ENCODE measurements at regions not wholly inside any gene's neighbourhood (a gene's known extent, or its start where the extent isn't known, plus 50 kb on each side); places are given as distances from the start of the nearest gene placed in this dataset.
"Not testable (repeated sequence)": the region's sequence is repeated elsewhere in the genome, so short reads cannot be mapped to it uniquely, and the experiment has no call there.

DNA sequence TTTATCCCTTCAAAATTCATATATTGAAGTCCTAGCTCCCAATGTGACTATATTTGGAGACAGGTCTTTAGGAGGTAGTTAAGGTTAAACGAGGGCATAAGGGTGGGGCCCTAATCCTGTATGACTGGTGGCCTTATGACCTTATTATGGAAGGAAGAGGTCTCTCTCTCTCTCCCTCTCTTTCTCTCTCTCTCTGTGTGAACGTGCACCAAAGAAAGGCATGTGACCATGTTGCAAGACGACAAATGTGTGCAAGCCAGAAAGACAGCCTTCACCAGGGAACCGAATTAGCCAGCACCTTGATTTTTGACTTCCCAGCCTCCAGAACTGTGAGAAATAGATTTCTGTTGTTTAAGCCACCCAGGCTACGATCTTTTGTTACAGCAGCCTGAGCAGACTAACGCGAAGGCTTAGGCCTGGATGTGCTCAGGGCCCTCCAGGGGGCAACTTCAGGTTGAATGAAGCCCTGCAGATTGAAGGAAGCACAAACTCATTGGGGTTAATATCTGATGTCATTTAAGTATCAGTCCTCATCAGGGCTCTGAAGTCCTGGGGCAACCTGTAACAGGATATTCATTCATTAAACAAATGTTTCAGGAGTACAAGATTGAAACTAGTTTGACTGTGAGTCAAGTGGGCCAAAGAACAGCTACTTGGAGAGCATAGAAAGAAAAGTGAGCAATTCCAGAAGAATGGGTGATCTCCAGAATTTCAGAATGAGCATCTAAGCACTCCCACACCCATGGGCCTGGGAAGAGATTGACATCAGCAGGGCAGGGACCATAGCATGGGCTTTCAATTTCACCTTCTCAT lies 157.4 kb upstream of the TNFAIP3 start:
- no peak for DNase-seq (ENCODE audit: low read depth)

DNA sequence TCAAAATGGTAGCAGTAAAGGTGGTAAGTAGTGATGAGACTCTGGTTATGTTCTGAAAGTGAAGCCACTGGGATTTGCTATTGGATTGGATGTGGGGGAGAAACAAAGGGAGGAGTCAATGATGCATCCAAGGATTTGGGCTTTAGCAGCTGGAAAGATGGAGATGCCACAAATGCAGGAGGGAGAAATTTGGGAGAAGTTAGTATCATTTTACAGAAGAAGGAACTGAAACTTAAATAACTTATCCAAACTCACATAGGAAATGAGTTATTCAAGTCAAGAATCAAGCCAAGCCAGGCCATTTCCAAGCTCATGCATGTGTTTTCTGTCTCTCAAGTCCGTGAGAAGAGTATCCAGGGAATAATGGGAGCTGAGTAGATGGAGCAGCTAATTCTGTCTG lies 155.1 kb upstream of the TNFAIP3 start:
- DNase-seq (ENCODE audit: low read depth) = no peak

DNA sequence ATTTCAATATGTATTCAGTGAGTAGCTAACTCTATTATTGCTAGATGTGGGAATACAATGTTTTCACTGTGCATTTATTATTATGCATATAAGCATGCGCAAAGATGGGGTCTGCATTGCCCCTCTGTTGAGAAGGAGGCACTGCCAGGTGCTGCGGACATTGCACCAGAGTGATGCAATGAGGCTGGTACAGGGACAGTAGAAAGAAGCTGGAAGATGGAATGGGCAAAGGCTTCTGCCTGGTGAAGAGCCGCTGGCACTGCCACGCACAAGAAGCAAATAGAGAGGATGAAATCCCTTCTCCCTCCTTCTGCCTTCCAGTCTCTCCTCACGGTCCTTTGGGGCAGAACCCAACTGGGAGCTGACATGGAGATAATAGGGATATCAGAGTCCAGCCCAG lies 154.5 kb upstream of the TNFAIP3 start:
- no peak for DNase-seq (ENCODE audit: low read depth)

DNA sequence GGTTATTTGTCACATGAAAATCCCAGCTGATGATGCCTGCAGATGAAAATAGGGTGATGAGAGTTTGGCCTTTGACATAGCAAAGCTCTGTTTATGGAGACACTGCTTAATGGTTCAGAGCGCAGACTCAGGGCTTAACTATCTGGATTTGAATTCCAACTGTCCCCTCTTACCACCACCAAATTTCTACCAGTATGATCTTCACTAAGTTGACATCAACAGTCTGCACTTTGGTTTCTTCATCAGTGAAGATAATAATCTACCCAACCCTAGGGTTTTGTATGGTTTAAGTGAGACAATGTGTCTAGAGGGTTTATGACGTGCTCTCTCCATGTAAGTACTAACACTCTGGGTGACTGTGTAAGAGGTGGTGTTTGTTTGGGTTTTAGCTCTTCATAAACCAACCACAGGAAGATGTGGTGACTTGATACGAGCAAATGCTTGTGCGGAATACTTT lies 151.4 kb upstream of the TNFAIP3 start:
- DNase-seq (ENCODE audit: low read depth) = no peak

DNA sequence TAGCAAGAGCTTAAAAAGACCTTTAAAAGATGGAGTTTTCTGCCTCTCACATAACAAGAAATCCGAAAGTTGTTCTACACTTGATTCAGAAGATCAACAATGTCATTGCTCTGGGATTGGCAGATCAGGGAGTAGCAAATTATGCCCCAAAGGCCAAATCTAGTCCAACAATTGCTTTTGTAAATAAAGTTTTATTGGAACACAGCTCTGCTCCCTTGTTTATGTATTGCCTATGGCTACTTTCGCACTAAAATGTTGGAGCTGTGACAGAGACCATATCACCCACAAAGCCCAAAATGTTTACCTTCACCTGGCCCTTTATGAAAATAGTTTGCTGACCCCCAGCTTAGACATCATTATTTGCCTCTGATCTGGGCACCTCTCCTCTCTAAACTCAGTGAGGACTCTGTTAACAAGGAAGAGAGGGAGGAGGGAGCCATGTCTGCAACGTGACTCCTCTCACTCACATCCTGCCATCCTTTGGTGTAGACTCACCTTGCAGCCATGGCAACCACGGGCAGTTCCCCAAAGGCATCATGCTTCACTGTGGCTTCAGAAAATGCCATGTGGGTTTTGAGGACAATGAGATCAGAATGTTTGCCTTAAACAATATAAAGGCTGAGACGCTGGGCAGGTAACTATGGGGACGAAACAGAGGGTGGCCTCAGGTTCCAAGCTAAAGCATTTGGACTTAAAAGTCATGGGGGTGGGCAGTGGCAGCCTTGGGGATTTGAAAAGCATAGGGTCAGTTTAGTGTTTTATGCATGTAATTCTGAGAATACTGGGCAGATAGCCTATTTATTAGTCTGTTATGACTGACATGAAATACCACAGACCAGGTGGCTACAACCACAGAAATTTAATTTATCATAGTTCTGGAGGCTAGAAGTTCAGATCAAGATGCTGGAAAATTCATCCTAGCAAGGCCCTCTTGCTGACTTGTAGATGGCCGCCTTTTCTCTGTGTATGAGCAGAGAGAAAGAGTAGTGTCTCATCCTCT lies 149.7 kb upstream of the TNFAIP3 start:
- no peak for DNase-seq (ENCODE audit: low read depth)

DNA sequence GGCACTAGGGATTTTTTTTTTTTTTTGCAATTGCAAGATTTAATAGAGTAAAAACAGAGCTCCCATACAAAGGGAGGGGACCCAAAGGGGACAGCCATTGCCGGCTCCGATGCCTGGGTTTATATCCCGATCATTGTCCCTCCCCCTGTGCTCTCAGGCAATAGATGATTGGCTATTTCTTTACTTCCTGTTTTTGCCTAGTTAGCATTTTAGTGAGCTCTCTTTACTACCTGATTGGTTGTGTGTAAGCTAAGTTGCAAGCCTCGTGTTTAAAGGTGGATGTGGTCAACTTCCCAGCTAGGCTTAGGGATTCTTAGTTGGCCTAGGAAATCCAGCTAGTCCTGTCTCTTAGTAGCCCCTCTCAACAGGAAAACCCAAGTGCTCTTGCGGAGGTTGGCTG lies 148.2 kb upstream of the TNFAIP3 start:
- DNase-seq (ENCODE audit: low read depth) = not testable (repeated sequence)

DNA sequence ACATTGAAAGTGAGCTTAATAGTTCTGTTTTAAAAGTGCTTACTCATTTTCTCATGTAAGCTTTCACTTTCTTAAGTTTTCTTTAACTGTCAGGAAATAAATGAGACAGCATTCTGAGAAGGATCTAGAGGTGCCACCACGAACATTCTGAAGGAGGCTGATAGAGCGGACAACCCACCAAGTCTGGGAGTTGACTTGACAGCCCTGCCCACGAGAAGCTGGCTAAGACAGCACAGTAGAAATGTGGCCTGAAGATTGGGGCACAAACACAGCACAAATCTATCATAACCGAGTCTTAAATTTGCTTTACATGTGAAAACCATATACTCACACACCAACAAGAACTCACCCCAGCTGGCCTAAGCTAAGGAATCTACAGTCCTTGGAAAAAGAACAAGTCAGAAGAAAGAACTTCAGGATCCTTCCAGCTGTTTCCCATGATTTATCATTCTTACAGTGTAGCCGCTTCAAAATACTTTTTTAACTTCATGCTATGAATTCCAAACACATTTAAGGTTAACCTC lies 144.2 kb upstream of the TNFAIP3 start:
- DNase-seq (ENCODE audit: low read depth) = no peak

DNA sequence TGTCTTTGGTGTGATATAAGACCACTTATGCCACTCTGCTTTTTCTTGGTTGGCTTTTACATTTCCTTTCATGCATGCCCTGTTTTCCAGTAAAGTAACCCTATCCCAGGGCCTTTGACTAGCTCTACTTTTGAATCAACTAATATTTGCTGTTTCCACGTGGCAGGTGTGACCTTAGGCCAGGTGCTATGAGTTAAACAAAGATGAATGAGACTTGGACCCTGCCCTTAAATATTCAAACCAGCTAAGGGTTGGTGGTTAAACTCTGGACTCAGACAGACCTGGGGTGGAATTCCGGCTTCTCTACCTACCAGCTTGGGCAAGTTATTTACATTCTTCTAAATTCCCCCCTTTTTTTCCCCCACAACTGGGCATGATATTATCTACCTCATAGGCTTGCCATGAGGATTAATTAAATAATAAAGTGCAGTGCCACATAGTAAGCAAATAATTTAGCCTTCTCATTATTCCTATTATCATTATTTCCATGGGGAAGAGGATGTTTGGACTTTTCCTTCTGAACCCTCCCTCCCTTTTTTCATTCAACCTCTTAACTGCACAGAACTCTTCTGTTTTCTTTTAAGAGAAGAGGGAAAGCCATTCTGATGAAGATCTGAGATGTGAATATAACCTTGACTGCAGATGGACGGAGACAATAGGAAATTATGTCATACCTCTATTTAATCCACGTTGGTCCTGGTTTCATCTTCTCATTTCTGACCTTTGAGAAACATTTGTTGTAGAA lies 143.6 kb upstream of the TNFAIP3 start:
- DNase-seq (ENCODE audit: low read depth) = no peak

DNA sequence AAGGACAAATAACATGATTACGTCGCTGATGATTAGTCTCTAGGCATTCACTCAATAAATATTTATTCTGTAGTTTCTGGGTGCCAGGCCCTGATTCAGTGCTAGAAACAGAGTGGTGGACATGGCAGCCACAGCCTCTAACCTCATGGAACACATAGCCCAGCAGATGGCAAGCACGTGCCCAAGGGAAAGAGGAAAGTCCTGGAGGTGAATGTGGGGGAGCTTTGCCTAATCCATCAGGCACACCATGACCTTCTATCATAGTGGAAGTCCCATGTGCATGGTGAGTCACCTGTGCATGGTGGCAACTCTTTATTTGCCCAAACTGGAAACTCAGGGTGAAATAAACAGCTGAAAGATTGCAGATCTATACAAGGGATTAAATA lies 143.0 kb upstream of the TNFAIP3 start:
- DNase-seq (ENCODE audit: low read depth) = no peak

DNA sequence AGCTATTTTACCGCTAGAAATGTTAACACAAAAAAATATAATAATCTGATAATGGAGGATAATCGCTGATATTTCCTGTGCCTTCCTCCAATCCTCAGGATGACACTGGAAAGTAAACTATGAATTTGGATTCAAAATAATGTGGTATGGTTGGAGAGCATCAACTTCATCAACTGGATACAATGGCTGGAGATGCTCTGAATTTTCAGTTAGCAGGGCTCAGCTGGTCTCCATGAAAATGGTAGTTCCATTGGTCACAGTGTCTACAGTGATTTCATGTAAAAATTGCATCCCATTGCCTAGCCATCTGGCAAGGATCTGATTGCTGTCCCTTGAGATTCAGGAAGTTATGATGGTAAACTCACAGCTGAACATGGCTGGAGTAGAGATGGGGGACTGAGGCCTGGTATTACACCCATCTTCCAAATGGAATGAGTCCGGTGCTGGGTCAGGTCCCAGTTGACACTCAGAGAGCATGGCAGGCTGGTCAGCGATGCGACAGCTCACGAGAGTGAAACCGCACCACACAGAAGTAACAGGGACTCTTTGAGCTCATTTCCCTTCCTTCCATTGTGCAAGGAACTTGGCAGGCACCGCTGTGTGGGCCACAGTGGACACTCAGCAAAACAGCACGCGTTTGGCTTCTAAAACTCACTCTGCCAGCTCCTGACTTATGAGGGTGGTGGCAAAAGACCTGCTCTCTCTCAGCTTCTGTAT lies 142.4 kb upstream of the TNFAIP3 start:
- no peak for DNase-seq (ENCODE audit: low read depth)

DNA sequence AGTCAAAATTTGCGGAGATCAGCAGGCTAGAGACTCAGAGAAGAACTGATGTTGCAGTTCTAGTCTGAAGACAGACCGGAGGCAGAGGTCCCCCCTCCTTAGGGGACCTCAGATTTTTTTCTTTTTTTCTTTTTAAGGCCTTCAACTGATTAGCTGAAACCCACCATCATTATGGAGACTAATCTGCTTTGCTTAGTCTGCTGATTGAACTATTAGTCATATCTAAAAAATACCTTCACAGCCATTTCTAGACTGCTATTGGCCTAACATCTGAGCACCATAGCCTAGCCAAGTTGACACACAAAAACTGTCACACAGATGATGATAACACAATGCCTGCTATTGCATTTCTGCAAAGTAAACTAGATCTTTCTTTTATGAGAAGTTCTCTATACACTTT lies 141.1 kb upstream of the TNFAIP3 start:
- no peak for DNase-seq (ENCODE audit: low read depth)

DNA sequence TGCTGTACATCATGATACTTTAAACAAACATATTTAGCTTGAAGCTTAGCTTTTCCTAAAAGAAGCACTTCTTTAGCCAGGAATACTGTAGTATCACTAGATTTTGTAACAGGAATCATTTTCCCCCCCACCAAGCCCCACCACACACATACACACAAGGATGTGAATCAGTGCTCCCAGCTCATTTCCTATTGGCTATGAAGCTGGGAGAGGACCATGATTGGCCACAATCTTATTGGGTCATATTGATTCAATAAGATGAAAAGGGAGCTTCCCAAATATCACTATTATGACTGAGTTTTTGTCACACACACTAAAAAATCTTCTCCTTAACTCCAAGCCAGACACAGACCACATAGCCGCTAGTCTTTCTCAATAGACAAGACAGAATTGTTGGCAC lies 140.5 kb upstream of the TNFAIP3 start:
- no peak for DNase-seq (ENCODE audit: low read depth)

DNA sequence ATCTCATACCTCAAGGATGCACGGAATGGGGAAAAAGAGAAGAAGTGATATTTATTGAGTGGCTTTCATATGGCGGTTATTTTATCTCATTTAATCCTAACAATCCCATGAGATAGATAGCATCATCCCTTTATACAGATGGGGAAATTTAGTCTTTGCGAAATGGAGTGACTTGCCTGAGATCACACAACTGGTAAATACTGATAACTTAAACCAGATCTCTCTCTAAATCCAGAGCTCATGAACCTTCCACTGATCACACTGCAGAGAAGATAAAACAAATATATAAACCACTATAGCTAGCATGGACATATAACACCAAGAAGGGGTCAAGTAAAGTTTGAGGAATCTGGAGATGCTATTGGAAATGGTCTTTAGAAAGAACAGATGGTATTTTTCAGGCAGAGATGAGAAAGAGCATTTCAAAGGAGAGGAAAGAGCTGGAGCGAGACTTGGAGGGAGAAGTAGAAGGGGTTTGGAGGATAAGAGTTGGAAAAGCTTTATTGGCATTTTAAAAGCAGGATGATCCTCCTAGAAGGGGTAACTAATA lies 139.8 kb upstream of the TNFAIP3 start:
- no peak for DNase-seq (ENCODE audit: low read depth)

DNA sequence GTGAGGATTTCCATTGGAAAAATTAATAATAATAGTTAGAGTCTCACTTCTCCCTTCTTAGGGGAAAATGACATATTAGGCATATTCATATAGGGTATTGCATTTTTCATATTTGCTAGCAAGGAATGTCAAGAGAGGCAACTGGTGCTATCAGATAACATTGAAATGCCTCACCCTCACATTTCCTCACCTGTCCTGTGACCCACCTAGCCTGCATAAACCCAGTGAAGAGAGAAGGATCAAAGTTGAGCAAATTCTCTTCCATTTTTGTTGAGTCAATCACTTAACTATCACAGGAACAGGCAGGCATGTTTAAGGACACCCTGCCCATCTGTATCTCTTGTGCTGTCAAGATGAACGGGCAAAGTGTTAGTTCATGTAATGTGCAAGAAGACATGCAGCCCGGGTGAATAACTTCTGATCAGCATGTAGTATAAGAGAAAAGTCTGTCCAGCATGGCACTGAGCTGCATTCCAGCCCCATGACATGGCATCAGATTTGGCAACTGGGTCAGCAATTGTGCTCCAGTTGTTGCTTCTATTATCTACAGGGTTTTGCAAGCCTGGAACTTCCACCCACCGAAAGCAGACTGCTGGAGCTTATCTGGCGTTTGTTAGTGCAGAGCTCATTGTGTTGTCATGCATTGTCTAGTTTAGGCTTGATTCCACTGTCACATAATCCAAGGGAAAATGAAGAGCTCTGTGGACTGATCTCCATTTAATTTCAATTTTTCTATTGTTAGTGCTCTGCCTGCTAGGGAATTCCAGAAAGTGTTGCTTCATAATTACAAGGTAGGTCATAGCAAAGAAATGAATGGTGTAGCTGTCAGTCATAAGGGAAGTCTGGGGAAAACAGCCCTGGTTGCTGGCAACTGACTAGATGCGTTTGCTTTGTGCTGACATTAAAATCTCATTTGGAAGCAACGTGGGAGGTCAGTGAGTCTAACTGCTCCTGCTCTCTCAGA lies 138.4 kb upstream of the TNFAIP3 start:
- no peak for DNase-seq (ENCODE audit: low read depth)

DNA sequence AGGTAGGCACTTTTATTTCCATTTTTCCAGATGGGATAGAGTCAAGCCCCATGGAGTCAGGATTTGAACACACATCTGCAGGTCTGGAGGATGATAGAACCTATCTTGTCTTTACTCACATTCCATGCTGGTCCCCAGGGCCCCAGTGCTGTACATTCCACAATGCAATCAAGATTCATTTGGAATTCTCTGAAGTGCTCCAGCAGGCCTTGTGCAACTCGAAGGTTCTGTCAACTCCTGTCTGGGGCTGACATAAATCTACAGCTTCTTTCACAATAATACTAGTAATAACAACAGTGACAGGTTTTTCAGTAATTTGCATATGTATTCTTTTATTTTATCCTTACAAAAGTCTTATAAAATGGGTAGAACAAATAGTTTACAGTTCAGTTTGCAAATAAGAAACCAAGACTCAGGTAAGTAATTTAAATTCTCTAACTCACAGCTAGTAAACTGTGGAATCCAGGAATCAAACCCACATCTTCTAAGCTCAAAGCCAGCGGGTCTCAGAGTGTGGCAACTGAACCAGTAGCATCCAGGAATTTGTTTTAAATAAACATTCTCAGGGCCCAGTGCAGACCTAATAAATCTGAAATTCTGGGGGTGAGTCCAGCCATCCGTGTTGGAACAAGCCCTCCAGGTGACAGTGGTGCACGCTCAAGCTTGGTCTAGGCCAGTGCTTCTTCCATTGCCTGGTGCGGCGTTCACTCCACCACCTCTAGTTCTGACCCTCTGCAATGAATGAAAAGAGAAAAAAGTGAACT lies 137.0 kb upstream of the TNFAIP3 start:
- DNase-seq (ENCODE audit: low read depth) = no peak

DNA sequence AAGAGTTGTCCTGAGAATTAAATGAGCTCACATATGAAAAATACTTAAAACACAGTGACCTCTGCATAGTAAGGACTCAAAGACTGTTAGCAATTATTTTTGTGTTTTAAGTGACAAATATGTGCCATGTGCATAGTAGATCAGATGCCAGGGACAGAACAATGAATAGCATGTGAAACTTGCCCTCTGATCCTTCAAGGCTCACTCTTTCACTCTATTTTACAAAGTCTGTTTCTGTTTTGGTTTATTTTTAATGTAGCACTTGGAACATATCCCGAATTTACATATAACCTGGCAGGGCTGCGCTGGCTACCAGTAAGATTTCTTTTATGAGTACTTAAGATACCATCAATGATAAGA lies 135.5 kb upstream of the TNFAIP3 start:
- no peak for DNase-seq (ENCODE audit: low read depth)

DNA sequence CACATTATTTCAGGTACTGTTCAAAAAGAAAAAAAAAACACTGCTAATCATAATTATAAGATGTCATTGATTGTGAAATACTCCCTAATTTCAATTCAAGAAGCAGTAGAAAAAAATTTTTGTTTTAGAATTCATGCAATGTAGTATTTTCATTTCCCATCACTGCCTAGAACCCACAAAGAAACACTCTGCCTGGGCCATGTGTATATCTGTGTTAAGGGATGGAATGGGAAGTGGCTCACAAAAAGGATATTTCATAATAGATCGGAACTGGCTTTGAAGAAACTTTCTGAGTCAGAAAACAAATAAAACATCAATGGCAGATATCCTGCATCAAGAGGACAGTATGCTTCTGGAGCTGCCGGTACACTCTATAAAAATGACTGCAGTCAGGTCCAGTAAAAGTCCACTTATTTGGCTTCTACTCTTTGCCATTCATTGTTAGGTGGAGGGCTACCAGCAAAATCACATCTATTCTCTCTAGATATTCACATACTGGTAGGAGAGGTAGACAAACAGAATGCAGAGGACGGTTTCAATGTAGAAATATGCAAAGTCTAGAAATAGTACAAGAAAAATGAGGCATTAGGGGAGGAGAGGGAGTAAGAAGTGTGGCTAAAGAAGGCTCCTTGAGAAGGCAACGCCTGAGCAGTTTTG lies 135.0 kb upstream of the TNFAIP3 start:
- no peak for DNase-seq (ENCODE audit: low read depth)

DNA sequence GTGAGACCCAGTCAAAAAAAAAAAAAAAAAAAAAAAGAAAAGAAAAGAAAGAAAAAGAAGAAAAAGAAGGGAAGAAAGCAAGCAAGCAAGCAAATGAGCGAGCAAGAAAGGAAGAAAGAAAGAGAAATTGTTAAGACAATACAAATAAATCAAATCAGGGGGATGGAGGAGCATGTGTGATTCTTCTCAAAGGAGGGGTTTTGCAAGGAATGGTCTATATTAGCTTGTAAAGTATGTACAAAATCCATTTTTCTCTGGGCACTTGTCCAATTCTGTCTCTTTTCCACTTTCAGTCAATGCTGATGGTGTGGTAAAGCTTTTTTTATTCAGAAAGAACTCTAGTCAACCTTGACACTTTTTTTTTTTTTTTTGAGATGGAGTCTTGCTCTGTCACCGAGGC lies 133.7 kb upstream of the TNFAIP3 start:
- no peak for DNase-seq (ENCODE audit: low read depth)

Measured in non-pigmented ciliary epithelial cell (primary cell).